ENCODE measurements at regions not wholly inside any gene's neighbourhood (a gene's known extent, or its start where the extent isn't known, plus 50 kb on each side); places are given as distances from the start of the nearest gene placed in this dataset.

GRCh38 chr10:78925275-78925674 lies 143.5 kb upstream of the ZMIZ1 start:
- TF ChIP-seq POLR2AphosphoS5 (IDR thresholded peaks at IDR 0.05) = no peak
- TF ChIP-seq, protein P1, sequence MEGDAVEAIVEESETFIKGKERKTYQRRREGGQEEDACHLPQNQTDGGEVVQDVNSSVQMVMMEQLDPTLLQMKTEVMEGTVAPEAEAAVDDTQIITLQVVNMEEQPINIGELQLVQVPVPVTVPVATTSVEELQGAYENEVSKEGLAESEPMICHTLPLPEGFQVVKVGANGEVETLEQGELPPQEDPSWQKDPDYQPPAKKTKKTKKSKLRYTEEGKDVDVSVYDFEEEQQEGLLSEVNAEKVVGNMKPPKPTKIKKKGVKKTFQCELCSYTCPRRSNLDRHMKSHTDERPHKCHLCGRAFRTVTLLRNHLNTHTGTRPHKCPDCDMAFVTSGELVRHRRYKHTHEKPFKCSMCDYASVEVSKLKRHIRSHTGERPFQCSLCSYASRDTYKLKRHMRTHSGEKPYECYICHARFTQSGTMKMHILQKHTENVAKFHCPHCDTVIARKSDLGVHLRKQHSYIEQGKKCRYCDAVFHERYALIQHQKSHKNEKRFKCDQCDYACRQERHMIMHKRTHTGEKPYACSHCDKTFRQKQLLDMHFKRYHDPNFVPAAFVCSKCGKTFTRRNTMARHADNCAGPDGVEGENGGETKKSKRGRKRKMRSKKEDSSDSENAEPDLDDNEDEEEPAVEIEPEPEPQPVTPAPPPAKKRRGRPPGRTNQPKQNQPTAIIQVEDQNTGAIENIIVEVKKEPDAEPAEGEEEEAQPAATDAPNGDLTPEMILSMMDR (IDR thresholded peaks at IDR 0.05) = no peak
- TF ChIP-seq POLR2A (IDR thresholded peaks at IDR 0.05) = no peak
